Stromal cell of bone marrow (primary cell): ENCODE measurements at regions not wholly inside any gene's neighbourhood (a gene's known extent, or its start where the extent isn't known, plus 50 kb on each side); places are given as distances from the start of the nearest gene placed in this dataset.

Source experiments
- DNase-seq: peaks from one replicate; pipeline ENCODE4 v3.0.0-alpha.2; 2012; ENCODE audit warnings: low read depth

DNA sequence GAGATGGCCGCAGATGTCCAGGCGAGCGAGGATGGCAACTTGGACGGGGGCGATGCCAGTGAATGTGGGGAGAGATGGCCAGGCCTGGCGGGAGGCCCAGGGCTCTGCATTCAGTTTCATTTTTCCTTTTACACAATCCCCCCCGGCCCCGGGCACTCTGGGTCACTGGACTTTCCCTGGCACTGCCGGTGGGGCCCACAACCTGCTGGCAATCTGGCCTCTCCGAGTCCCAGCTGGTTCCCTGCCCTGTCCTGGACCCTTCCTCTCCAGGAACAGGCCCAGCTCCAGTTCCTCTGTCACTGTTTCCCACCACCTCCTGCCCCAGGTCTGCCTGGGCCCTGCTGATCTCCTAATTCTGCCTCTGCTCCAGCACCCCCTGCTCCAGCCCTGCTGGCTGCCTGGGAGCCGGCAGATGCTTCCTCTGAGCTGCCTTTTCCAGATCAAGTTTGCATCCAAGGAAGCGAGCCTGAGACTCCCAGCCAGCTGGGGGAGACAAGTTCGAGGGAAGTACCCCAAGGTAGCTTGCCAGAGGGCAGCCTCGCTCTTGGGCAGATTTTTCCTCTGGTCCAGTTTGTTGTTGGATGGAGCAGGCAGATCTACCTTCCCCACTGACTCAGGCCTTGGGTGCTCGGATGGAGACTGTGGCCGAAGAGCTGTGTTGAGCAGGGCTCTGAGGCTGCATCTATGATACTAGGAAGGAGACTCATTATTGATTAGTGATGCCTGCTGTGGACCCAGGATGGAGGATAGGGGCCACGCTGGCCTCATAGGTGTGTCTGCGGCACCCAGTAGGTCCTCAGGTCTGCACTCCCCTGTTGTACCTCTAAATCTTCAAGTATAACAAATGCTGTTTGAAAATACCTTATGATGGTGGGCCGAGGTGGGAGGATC lies 83.2 kb downstream of the CEBPB start:
- DNase-seq, result no peak

DNA sequence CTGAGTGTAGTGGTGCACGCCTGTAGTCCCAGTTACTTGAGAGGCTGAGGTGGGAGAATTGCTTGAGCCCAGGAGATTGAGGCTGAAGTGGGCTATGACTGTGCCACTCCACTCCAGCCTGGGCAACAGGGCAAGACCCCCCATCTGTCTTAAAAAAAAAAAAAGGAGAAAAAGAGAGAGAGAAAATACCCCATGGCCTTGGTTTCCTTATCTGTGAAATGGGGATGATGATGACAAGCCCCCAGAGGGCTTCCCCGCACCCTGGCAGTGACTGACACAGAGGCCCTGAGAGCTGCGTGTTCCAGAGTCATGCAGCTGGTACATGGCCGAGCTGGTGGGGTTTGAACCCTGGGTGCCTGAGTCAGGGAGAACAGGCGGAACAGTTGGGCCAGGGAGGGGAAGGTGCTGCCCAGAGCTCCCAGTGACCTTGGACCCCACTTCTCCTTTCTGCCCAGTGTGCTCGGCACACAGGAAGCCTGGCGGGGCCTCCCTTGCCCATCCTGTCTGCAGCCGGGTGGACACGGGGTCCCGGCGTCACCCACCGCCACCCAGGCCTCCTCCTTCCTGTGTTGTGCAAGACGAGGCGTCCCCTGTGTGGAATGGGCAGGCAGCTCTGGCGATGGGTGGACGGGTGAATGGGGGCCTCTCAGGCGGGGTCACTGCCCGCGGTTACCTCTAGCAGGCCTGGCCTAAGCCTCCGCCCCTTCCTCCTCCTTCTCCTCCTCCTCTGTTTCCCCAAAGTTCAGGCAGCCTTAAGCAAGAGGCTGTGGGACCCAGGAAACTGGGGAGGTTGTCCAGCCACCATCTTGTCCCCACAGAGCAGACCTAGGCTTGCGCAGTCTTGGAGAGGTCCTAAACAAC lies 84.2 kb downstream of the CEBPB start:
- no peak for DNase-seq

DNA sequence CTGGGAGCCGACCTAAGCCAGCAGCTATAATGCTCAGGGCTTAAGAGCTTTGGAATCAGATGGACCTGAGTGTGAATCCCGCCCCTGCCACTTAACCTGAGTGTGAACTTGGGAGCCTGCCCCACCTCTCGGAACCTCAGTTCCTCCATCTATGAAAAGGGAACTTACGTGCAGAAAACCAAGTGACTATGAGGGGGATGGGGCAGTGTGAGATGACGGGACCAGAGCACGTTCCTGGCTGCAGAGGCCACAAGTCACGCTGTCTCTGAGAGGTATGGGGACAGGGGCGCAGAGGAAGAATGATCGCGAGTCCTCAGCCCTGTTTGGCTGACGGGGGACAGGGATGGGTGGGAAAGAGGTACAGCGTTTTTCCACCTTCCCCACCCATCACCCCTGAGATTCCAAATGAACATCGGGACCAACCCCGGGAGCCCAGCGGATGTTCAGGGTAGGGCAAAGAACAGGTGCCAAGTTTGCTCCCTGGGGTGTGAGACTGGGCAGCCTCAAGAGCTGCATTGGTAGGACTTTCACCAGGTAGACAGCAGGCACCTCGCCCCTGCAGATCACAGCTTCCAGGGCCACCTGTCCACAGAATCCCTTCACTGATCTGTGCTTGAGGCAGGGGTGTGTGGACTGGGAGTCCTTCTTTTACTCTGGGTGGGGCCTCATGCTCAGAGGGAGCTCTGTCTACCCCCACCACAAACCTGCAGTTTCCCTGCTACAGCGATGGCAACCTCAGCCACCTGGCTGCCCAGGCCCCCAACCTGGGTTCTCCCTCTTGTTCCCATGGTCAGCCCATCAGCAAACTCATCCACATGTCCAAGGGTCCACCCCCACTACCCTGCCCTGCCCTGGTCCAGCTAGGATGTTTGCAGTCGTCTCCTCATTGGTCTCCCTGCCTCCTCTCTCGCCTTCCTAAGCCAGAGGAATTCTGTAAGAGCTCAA lies 85.8 kb downstream of the CEBPB start:
- DNase-seq, result no peak

DNA sequence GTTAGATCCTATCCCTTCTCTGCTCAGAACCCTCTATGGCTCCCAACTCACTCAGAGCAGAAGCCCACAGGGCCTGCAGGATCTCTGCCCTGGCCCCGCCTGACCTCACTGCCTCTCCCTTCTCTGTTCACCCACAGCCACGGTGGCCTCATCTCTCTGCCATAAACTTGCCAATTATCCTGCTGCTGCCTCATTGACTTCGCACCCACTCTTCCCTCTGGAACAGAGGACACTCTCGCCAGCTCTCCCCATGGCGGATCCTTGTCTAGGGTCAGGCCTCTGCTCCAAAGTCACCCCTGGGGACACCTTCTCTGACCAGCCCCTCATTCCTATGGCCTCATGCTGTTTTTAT lies 86.4 kb downstream of the CEBPB start:
- no peak for DNase-seq

DNA sequence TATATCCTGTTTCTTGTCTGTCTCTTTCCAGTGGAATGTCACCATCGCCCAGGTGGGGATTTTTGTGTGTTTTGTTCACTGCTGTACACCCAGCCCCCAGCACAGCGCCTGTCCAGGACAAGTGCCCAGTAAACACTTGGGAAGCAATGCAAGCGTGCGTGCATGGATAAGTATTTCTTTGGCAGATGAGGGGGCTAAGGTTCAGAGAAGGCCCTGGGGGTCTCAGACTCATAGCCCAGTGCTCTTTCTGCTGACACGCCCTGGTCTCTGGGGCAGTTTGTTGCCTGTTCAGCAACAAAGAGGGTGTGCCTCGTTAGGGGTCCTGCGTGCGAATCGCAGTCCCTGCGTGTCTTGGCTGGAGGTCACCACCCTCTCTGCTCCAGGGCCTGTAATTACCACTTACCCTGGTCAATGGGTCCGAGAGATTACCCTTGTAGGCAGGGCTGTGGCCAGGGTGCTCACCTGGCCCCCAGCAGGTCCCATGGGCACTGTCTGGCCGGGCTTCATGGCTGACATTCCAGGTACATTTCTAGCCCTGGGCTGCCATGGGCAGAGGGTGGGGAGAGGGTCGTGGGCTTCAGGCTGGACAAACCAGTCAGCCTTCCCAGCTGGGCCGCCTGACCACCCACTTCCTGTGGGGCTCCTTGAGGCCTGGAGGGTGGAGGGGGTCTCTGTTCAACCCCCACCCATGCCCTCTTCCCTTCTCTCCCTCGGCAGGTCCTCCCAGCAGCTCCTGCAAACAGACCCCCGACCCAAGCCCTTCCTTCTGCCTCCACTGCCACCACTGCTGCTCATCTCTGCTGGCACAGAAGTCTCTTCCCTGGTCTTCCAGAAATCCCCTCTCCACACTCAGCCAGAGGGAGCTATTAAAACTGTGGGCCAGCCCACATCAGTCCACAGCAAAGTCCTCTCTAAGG lies 87.1 kb downstream of the CEBPB start:
- no peak for DNase-seq

DNA sequence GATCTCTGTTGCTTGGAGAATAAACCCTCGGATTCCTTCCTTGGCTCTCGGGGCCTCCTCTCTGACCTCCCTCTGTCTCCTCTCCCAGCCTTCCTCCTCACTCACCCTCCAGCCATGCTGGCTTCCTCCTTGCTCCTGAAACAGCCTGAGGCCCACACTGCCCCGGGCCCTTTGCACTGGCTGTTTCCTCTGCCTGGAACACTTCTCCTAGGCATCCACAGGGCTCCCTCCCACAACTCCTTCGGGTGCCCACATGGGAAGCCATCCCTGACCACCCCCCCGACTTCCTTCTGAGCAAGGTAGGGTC lies 87.7 kb downstream of the CEBPB start:
- DNase-seq, result no peak

DNA sequence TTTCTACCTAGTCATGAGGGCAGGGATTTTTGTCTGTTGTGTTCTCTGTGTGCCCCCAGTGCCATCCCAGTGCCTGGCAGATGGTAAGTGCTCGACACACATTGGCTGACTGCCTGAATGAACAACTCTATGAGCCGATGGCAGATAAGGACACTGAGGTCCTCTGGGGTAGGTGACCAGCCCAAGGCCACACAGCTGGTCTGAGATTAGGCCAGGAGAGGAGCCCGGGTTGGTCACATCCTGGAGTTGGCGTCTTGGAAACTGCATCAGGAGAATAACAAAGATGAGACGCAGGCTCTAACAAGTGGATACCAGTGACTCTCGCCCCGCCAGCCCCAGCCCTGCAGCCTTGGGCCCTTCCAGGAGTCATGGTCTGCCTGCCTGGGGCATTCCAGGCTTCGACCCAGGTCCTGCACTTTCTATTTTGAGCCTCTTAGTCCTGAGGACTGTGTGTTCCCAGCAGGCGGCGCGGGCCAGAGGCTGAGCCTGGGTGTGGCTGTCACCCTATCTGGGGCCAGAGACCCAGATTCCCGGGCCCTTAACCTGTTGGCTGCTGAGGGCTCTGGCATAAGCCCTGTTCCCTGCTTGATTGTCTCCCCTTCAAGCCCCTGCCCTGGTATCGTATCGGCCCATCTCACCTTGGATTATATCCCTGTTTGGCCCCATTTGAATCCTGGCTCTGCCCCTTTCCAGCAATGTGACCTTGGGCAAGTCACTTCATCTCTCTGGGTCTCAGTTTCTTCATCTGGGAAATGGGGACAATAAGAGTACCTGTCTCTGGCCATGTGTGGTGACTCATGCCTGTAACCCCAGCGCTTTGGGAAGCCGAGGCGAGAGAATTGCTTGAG lies 88.3 kb downstream of the CEBPB start:
- DNase-seq, result no peak

DNA sequence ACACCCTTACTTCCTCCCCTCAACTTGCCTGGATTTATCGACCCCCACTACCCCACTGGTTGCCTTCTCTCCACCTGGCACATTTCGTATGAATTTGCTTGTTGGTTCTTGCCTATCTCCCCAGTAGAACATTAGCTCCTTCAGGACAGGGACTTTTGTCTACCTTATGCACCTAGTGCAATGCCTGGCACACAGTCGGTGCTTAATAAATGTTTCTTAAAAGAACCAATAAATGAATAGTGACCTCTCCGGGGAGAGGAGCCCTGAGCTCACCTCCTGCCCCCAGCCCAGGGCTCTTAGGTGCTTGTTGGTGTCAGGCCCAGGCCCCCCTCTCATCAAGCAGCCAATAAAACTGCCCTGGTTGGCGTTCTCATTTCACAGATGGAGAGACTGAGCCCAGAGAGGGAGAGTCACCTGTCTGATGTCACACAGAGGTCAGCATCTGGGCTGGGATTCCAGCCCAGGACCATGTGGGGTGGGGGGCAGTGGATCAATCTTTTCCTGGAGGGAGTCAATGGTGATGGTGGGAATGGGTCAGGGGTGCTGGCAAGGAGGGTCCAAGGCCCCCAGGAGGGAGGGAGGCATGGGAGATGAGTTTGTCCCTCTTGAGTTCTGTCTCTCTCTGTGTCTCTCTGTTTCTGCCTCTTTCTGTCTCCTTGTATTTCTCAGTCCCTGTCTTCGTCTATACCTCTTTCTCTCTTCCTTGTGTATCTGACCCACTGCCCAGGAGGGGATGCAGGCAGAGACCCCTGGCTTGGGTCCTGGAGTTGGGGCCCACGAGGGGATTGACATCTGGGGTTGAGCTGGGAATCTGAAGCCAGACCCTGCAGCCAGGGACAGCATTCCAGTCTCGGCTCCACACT lies 89.6 kb downstream of the CEBPB start:
- DNase-seq, result no peak

DNA sequence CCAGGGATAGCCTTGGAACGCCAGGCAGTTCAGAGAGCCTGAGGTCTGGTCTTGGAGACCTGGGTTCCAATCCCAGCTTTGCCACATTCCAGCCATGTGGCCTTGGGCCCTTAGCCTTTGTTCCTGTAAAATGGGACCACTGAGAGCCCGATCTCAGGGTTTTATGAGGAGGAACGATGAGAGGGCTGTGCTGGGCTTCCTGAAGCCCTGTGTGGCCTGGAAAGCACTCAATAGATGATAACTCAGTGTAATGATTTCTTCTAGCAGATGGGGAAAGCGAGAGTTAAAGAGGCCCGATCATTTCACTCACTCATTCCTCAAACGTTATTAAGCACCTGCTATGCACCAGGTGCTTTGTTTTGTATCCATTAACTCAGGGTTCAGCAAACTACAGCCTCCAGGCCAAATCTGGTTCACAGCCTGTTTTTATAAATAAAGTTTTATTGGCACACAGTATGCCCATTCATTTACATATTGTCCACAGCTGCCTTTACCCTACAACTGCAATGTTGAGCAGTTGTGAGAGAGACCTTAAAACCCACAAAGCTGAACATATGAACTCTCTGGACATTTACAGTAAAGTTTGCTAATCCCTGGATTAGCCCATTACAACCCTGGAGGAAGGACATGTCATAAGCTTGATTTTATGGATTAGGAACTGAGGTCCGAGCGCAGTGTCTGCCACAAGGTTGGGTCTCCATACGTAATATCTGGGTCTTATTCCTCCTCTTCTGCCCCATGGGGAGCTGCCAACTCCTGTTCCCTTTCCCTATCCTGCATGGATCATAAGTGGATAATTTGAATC lies 90.4 kb downstream of the CEBPB start:
- DNase-seq, result no peak

DNA sequence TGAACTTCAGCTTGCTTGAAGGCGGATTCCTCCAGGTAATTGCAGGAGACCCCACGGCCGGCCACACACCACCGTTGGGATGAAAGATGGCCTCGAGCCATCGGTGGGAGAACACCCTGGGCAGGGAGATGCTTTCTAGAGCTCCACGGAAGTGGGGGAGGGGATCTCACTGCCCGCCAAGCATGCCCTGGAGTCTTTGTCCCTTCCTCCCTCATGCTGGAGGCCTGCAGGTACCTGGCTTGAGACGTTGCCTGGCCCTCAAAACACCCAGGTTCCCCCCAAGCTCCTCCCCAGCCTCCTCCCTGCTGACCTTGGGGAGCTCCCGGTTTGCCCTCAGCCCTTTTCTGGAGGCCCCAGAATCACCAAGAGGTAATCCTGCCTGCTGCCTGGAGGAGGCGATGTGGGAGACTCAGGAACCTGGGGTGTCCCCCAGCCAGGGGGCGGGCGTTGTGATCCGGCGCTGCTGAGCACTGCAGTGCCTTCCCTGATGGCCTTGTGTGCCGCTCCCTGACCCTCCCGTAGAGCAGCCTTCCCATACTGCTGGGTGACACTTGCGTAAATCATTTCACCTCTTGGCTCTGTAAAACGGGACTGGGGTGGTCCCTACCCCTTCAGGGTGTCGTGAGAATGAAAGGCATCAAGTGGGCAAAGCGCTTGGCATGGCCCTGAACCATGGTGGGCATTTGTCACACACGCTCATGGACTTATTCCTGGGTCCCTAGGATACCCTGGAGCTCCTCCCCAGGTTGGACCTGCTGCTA lies 91.4 kb downstream of the CEBPB start:
- DNase-seq, result no peak

DNA sequence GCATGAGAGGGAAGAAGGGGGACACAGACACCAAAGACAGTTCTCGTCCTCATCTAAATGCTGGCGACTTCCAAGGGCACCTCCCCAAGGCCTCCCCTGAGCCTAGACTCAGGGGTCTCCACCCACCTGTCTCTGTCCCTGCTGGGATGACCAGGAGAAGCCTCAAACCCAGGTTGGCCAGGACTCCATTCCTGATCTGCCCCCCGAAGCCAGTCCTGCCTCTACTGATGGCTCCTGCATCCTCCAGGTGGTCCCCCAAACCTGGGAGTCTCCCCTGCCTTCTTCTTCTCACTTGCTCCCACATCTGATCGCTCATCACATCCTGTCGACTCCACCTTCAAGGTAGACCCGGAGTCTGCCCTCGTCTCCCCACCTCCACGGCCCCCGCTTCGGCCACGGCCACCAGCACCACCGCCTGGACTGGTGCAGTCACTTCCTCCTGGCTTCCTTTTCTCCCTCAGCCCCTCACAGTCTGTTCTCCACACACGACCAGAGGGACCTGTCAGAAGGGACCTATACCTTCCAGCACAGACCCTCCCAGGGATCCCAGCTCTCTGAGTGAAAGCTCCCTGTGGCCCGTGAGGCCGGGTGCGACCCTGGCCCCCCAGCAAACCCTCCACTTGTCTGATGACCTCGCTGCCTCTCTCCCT lies 92.1 kb downstream of the CEBPB start:
- no peak for DNase-seq

DNA sequence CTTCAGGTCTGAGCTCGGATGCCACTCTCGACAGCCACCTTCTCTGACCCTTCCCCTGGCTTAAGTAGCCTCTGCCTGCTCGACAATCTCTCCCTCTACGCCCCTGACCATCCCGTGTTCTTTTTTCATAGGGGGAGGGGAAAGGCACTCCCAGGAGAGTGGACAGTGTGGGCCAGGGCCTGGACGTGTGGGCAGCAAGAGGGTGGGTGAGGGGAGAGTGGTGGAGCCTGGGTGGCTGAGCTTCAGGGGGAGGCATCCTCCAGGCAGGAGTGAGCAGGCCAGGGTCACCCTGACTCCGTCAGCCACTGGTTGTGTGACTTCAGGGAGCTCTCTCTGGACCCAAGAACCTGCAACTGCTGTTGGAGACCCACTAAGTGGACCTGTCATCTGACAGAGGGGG lies 92.7 kb downstream of the CEBPB start:
- no peak for DNase-seq

DNA sequence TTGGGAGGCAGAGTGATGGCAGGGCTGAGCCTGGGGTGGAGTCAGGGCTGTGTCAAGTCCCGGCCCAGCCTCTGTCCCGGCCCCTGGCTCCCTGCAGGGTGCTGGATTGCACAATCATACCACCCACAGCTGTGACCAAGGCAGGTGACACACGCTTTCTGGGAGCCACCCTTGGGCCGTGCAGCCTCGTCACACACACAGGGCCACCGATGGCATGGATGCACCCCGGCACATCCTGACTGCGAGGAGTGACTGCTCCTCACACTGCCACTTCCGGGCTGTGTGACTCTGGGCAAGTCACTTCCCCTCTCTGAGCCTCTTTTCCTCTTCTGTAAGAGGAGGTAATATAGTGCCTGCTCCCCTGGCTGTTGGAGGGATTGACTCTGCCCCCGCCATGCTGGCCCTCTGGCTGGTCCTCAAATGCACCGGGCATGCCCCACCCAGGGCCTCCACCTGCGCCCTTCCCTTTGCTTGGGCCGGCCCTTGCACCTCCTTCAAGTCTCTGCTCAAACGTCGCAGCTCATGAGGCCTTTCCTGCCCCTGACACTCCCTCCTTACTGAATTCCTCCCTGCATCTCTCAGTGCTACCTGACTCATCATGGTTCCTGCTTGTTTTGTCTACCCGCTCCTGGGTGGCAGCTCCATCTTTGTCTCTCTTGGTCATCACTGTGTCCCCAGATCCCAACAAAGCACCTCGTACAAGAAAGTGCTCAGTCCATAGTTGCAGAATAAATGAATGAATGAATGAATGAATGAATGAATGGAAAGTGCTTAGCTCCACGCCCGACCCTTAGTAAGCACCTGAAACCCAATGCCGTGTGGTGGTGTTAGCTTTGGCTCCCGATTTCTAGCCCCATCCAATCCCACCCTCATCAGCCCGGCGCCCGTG lies 93.5 kb downstream of the CEBPB start:
- no peak for DNase-seq

DNA sequence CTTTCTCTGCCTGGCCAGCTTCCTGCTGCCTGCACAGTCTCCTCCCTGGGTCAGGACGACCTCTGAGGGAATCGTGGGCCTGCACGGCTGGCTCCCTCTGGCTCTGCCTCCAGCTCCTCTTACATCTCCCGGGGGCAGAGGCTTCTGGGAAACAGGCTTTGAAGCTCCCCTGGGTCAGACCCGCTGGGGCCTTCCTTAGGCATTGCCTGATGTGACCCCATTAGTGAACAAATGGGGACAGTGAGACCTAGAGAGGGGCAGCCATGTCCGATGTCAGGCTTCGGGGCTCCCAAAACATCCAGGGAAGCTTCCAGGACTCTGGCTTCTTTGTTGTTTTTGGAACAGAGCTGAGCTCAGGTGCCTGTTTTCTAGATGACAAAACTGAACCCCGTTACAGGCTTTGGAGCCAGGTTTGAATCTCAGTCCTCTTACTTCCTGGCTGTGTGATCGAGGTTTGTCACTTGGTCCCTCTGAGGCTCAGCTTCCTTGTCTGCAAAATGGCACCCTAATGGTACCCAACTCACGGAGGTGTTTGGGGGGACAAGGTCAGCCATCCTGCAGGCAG lies 94.3 kb downstream of the CEBPB start:
- DNase-seq, result no peak

DNA sequence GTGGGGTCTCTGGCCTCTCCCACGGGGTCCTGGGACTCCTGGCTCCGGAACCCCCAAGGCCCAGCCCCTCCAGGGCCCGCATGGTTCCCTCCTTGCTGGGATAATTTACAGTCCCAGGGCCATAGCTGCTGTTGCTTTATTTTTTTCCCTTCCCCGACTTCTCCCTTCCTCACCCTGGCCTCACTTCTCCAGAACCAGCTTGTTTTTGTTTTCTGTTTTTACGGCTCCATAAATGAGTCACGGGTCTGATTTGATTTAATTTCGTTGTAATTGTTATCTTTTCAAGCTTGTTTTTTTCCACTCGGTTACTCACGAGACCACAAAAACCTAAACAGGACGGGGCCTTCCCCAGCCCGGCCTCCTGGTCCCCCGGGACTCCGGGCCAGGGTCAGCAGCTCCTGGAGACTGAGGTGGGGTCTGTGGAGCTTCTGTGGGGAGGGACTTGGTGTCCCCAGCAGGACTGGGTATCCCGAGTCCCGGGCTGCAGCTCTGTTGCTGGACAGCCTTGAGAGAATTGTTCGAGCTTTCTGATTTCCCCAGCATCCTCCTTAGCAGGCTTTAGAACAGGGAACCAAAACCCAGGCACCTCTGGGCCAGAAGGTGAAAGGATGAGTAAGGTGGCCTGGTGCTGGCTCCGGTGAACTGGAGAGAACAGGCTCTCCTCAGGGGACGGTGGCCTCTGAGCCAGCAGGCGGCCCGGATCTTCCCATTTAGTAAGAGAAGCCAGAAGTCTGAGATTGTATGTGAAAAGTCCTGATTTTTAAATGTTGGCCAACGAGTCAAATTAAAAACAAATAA lies 94.9 kb downstream of the CEBPB start:
- no peak for DNase-seq
